ENCODE measurements at regions not wholly inside any gene's neighbourhood (a gene's known extent, or its start where the extent isn't known, plus 50 kb on each side); places are given as distances from the start of the nearest gene placed in this dataset.

- Histone ChIP-seq H2AFZ (ENCODE audit: low read length) (no peak overlapping the region), H3K27ac (ENCODE audit: low read depth, low read length, poor library complexity, severe bottlenecking) (no peak overlapping the region), H3K4me2 (ENCODE audit: low read length) (no peak overlapping the region), H3K9me2 (ENCODE audit: insufficient read depth, low read length) (no peaks in the 10 kb centered on the region), H4K20me1 (ENCODE audit: insufficient read depth, low read length) (no peaks in the 10 kb centered on the region), H3K36me3 (ENCODE audit: insufficient read depth, low read length) (no peaks in the 10 kb centered on the region), H3K4me1 (ENCODE audit: insufficient read depth, low read length, poor library complexity, severe bottlenecking) (no peaks in the 10 kb centered on the region), H3K4me3 (ENCODE audit: low read depth, low read length, poor library complexity, severe bottlenecking) (no peak overlapping the region), H3K79me2 (ENCODE audit: insufficient read depth, low read depth, low read length) (no peaks in the 10 kb centered on the region), H3K9me3 (ENCODE audit: low read length) (peaks cover 10% of the 10 kb centered on the region; the same call in 1 of the 2 replicates)
- BruUV-seq (replicated peaks), result no TSS peak
- ChIA-PET CTCF (ENCODE audit: unreplicated experiment) (no interaction called here), POLR2A (interaction anchor here (0.6 to 1.2 kb wide), 3 partner anchors 17 to 218 kb away, joined by 3 to 4 read pairs (median 3); no protein-coding TSS in a partner anchor)
- no peak for DNase-seq (ENCODE audit: low spot score)
- TF ChIP-seq EZH2phosphoT487 (IDR thresholded peaks at IDR 0.05; ENCODE audit: borderline replicate concordance, low read depth, low read length), result no peak
- TF ChIP-seq CTCF (conservative IDR thresholded peaks at IDR 0.05; ENCODE audit: low read length), result no peak
- intact Hi-C loops (cut with micrococcal nuclease; ENCODE audit: unreplicated experiment), result no loop called here
Measured at GRCh38 chr21:35909456-35910223, 150.7 kb downstream of the SETD4 start.

GRCh38 chr21:35908311-35909078 lies 151.8 kb downstream of the SETD4 start:
- H3K4me3 ChIP-seq (ENCODE audit: low read depth, low read length, poor library complexity, severe bottlenecking), result no peak overlapping the region
- no TSS peak for BruUV-seq (replicated peaks)
- ChIA-PET CTCF (ENCODE audit: unreplicated experiment) (no interaction called here), POLR2A (interaction anchor here (1.1 kb wide), 1 partner anchor 29 kb away, joined by 3 read pairs; no protein-coding TSS in a partner anchor)
- no peak overlapping the region for H3K4me2 ChIP-seq (ENCODE audit: low read length)
- no peaks in the 10 kb centered on the region for H3K9me2 ChIP-seq (ENCODE audit: insufficient read depth, low read length)
- no peaks in the 10 kb centered on the region for H3K79me2 ChIP-seq (ENCODE audit: insufficient read depth, low read depth, low read length)
- peaks cover 10% of the 10 kb centered on the region; the same call in 1 of the 2 replicates for H3K9me3 ChIP-seq (ENCODE audit: low read length)
- no peak overlapping the region for H2AFZ ChIP-seq (ENCODE audit: low read length)
- DNase-seq (ENCODE audit: low spot score), result no peak
- intact Hi-C loops (cut with micrococcal nuclease; ENCODE audit: unreplicated experiment), result no loop called here
- H3K27ac ChIP-seq (ENCODE audit: low read depth, low read length, poor library complexity, severe bottlenecking), result no peak overlapping the region
- H3K36me3 ChIP-seq (ENCODE audit: insufficient read depth, low read length), result no peaks in the 10 kb centered on the region
- no peaks in the 10 kb centered on the region for H3K4me1 ChIP-seq (ENCODE audit: insufficient read depth, low read length, poor library complexity, severe bottlenecking)
- TF ChIP-seq CTCF (conservative IDR thresholded peaks at IDR 0.05; ENCODE audit: low read length) (no peak), EZH2phosphoT487 (IDR thresholded peaks at IDR 0.05; ENCODE audit: borderline replicate concordance, low read depth, low read length) (no peak)
- H4K20me1 ChIP-seq (ENCODE audit: insufficient read depth, low read length), result no peaks in the 10 kb centered on the region

Data from OCI-LY7 (cell line).